ENCODE measurements at regions not wholly inside any gene's neighbourhood (a gene's known extent, or its start where the extent isn't known, plus 50 kb on each side); places are given as distances from the start of the nearest gene placed in this dataset.
"Not testable (repeated sequence)": the region's sequence is repeated elsewhere in the genome, so short reads cannot be mapped to it uniquely, and the experiment has no call there.

DNA sequence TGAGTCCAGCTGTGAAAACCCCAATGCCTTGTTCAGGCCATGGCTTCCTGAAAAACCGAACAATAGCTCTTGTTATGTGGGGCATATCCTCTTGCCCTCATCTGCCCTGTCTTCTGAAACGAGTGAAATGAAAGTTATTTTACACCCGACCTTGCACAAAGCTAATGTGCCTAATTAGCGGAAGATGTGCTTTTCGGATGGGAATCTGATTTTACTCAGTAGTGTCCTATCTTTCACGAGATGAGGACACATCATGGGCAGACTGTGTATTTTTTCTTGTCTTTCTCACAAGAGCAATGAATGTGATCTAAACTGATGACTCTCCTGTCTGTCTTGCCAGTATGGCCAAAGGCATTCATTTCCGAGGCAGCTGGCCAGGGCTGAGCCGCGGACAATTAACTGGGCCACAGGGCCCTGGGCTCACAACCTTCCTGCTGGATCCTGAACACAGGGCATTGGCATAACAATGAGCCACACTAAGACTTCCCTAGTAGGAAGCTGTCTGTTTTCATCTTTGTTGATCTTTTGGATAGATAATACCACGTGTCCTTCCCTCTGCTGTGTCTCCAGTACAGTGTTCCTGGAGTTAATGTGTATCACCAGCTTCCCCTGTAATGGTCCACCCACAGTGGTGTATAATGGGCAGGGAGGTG lies 86.0 kb upstream of the HIF1A start:
- intact Hi-C loops (cut with DNase I): no loop called here
- Histone ChIP-seq H3K9me3 (no peaks in the 10 kb centered on the region), H3K4me1 (peaks cover 0 to 33% (median 27%) of the 10 kb centered on the region in 4 donors), H3K36me3 (no peaks in the 10 kb centered on the region), H3K27ac (peak overlapping the region; percentile 6 to 81 (median 58)), H3K27me3 (no peaks in the 10 kb centered on the region), H3K4me3 (no peak overlapping the region)
- 37 to 69% methylated on average over 10 of the region's 10 CpGs for WGBS, 2 donors
- TF ChIP-seq POLR2AphosphoS5 (IDR thresholded peaks at IDR 0.05): no peak
- TF ChIP-seq, protein P1, sequence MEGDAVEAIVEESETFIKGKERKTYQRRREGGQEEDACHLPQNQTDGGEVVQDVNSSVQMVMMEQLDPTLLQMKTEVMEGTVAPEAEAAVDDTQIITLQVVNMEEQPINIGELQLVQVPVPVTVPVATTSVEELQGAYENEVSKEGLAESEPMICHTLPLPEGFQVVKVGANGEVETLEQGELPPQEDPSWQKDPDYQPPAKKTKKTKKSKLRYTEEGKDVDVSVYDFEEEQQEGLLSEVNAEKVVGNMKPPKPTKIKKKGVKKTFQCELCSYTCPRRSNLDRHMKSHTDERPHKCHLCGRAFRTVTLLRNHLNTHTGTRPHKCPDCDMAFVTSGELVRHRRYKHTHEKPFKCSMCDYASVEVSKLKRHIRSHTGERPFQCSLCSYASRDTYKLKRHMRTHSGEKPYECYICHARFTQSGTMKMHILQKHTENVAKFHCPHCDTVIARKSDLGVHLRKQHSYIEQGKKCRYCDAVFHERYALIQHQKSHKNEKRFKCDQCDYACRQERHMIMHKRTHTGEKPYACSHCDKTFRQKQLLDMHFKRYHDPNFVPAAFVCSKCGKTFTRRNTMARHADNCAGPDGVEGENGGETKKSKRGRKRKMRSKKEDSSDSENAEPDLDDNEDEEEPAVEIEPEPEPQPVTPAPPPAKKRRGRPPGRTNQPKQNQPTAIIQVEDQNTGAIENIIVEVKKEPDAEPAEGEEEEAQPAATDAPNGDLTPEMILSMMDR (IDR thresholded peaks at IDR 0.05): no peak
- TF ChIP-seq EP300 (IDR thresholded peaks at IDR 0.05): no peak
- TF ChIP-seq POLR2A (IDR thresholded peaks at IDR 0.05): no peak
- no peak for DNase-seq

DNA sequence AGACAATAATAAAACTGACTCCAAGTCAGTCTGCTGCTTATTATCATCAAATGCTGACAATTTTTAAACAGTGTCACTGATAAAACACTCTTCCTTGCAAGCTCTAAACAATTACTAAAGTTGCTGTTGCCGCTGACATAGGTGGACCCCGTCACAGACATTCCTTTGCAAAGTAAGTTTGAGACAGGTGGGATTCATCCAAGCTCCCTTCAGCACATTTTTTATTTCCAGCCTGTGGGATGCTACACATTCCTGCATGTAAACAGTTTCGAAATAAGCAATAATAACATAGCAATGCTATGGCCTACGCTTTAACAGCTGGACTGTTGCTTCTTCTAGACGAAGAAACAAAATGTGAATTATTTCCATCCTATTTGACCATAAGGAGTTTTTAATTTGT lies 85.4 kb upstream of the HIF1A start:
- no peaks in the 10 kb centered on the region for H3K27me3 ChIP-seq
- intact Hi-C loops (cut with DNase I): loop anchor here (5.0 kb wide), 1 partner anchor 107 kb away; no protein-coding TSS in a partner anchor
- H3K9me3 ChIP-seq: no peaks in the 10 kb centered on the region
- peaks cover 0 to 33% (median 27%) of the 10 kb centered on the region in 4 donors for H3K4me1 ChIP-seq
- no peaks in the 10 kb centered on the region for H3K36me3 ChIP-seq
- no peak overlapping the region for H3K4me3 ChIP-seq
- 73 to 74% methylated on average over 5 of the region's 5 CpGs for WGBS, 2 donors
- no peak for DNase-seq
- H3K27ac ChIP-seq: peak overlapping the region; percentile 6 to 81 (median 58)
- TF ChIP-seq POLR2A (IDR thresholded peaks at IDR 0.05) (no peak), POLR2AphosphoS5 (IDR thresholded peaks at IDR 0.05) (peak in 2 of 4 donors; percentile 26 to 40)

DNA sequence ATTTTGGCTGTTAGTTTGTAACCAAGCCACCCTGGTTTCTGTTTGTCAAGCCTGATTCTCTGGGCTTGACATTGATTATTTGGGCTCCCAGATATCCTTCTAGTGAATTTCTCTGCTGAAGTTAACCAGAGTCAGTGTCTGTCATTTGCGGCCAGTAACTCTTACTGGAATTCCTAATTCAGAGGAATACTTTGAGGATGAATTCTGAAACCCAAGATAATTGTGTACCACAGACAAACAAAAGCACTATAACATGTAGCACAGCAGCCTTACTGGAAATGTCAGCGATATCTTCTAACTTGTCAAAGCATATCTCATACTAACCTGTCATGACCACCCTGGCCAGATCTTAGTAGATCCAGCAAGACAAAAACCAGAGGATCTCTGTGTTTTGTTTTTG lies 84.4 kb upstream of the HIF1A start:
- TF ChIP-seq, protein P1 (IDR thresholded peaks at IDR 0.05): no peak
- no peak for TF ChIP-seq EP300 (IDR thresholded peaks at IDR 0.05)
- TF ChIP-seq POLR2AphosphoS5 (IDR thresholded peaks at IDR 0.05): no peak
- TF ChIP-seq POLR2A (IDR thresholded peaks at IDR 0.05): no peak
- Histone ChIP-seq H3K4me3 (no peak overlapping the region), H3K36me3 (no peaks in the 10 kb centered on the region), H3K27ac (peak overlapping the region in 2 of 4 donors; percentile 20 to 23), H3K4me1 (peaks cover 0 to 33% (median 27%) of the 10 kb centered on the region in 4 donors), H3K9me3 (no peaks in the 10 kb centered on the region), H3K27me3 (no peaks in the 10 kb centered on the region)
- DNase-seq: no peak
- intact Hi-C loops (cut with DNase I): loop anchor here (5.0 kb wide), 1 partner anchor 106 kb away; no protein-coding TSS in a partner anchor
- WGBS, 2 donors: 95 to 96% methylated on average over 2 of the region's 2 CpGs

DNA sequence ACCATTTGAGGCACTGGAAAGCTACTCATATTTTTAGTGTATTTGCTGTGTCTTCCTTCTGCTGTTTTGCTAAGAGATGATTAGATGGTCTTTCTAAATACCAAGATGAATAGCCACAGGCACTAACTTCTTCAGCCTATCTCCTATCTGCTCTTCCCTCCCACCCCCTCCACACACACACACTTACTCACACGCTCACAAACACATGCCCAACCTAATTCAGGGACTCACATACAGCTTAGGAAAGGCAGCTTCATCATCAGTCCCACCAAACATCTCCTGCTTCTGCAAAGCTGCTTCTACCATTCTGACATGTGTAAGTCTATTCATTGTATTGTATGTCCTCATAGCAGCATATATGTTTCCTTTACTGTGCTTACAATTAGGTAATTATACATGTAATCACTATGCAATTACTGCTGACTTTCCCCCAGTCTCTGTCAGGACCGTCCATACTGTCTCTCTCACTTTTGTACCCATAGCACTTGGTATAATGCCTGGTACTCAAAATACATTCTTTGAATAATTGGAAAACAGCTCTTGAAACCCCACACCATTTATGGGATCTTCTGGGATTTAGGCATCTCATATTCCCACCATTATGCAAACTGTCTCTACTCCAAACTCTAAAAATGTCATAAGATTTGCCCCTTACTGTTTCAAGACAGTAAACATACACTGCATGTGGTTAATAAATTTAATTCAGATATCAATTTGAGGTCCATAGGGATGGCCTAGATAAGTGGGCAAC lies 83.3 kb upstream of the HIF1A start:
- WGBS, 2 donors: 90 to 94% methylated on average over 2 of the region's 2 CpGs
- TF ChIP-seq POLR2A (IDR thresholded peaks at IDR 0.05): no peak
- TF ChIP-seq, protein P1 (IDR thresholded peaks at IDR 0.05): no peak
- TF ChIP-seq POLR2AphosphoS5 (IDR thresholded peaks at IDR 0.05): no peak
- TF ChIP-seq EP300 (IDR thresholded peaks at IDR 0.05): no peak
- Histone ChIP-seq H3K27me3 (no peaks in the 10 kb centered on the region), H3K9me3 (no peaks in the 10 kb centered on the region), H3K27ac (no peak overlapping the region), H3K36me3 (no peaks in the 10 kb centered on the region), H3K4me1 (peaks cover 0 to 33% (median 27%) of the 10 kb centered on the region in 4 donors), H3K4me3 (no peak overlapping the region)
- intact Hi-C loops (cut with DNase I): loop anchor here (5.0 kb wide), 1 partner anchor 105 kb away; no protein-coding TSS in a partner anchor
- no peak for DNase-seq

DNA sequence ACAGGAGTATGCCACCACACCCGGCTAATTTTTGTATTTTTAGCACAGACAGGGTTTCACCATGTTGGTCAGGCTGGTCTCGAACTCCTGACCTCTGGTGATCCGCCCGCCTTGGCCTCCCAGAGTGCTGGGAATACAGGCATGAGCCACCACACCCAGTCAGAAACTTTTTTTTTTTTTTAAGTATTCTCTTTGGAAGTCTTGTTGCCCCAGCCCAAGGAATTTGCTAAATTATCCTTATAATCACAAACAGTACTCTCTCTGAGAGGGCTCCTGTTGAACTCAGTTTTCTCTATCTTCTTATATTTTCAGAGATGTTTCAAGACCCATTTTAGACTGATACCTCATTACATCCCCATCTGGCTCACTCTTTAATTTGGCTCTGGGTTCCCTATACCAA lies 82.3 kb upstream of the HIF1A start:
- 94 to 95% methylated on average over 4 of the region's 4 CpGs for WGBS, 2 donors

More for the DNA sequence above, 82.3 kb upstream of the HIF1A start:
- not testable (repeated sequence) for H3K9me3 ChIP-seq, DNase-seq, H3K36me3 ChIP-seq, H3K4me3 ChIP-seq, H3K27ac ChIP-seq, H3K27me3 ChIP-seq
- intact Hi-C loops (cut with DNase I): loop anchor here (5.0 kb wide), 1 partner anchor 104 kb away; no protein-coding TSS in a partner anchor
- H3K4me1 ChIP-seq: peaks cover 0 to 29% (median 26%) of the 10 kb centered on the region in 4 donors

All from sigmoid colon (tissue), 6 donors.